ENCODE measurements at regions not wholly inside any gene's neighbourhood (a gene's known extent, or its start where the extent isn't known, plus 50 kb on each side); places are given as distances from the start of the nearest gene placed in this dataset.
A peak's percentile ranks its signal among the peaks of the same experiment; 100 is the strongest.

DNA sequence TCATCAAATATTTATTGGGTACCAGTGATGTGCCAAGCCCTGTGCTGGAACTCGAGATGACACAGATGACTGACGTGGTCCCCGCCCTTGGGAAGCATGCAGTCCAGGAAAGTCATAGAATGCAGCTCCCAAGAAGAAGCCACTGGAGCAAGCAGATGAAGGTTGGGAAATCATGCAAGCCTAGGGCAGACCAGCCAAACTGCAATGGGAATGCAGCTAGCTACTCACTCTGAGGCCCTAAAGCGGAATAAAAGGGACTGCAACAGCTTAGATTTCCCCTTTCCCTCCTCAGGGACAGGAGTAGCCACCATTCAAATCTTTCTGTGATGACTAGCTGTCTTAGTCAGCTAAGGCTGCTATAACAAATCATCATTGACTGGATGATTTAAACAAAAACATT, 152.2 kb downstream of the MAFB start:
- DNase-seq: no peak

DNA sequence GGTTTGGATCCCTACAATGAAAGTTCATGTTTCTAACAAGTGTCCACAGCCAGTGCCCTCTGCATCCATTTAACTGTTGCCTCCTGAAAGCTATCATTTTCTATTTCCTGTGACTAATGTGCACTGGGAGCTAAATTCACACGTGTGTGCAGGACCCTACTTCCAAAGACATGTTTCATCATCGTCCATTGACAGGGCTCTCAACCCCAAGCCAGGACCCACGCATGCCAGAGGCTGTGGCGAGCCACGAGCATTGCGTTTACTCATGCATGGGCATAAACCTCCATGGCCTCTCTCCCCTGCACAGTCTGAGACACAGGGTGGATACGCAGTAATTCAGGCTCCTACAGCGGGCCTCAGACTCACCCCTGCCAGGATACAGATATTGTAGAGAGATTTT, 153.2 kb downstream of the MAFB start:
- DNase-seq: no peak

GRCh38 chr20:40532103-40532502, 156.9 kb downstream of the MAFB start:
- DNase-seq: no peak

DNA sequence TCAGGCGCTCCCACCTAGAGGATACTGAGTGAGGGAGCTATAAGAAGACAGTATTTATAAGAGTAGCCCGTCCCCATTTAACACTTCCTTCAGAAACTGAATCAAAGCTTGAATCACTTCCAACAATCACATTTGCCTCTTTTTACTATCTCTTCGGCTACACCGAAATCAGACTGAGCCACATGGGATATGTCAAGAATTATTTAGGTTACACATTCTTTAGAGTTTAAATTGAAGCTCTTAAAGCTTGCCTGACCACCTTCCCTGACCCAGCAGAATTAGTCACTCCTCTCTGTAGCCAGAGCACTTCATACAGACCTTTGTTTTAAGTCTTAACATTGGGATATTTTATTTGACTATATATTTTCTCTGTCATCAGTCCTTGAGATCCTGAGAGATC, 163.7 kb downstream of the MAFB start:
- no peak for DNase-seq

- DNase-seq: no peak
Observed at GRCh38 chr20:40524071-40524470, 165.0 kb downstream of the MAFB start.

DNA sequence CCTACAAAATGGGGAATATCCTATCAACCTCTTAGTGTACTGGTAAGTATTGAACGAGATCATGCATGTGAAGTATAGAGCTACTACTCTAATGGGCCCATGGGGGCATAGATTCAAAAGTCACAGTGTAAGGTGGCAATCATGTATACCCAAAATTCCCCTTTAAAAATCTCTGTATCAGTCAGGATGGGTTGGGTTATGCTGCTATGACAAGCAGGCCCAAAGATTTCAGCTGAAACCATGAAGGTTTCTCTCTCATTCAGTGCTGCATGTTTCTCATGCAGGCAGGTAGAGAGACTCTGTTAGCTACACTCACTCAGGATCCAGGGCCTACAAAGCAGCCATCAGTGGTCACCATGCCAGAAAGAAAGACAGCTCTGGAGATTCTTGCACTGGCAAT, 166.6 kb downstream of the MAFB start:
- DNase-seq: no peak

DNA sequence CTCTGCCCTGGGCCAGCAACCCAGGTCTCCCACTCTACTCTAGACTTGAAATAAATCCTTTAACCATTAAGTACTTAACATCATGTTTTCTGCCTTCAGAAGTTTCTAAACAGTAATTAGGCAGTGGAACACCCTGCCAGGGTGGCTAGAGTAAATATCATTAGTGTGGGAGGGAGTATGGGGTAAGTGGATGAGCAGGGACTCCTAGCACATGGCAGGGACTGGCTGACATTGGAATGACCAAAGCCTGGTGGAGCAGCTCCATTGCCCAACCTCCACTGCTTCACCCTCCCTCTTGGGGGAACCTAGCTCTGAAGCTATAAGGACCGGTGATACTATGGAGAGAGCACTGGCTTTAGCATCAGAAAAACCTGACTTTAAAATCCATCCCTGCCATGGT, 167.1 kb downstream of the MAFB start:
- no peak for DNase-seq

GRCh38 chr20:40519918-40520317, 169.1 kb downstream of the MAFB start:
- no peak for DNase-seq

- peak; percentile 5 for DNase-seq
Observed at GRCh38 chr20:40512994-40513393, 176.0 kb downstream of the MAFB start.

GRCh38 chr20:40512591-40512990, 176.4 kb downstream of the MAFB start:
- no peak for DNase-seq

DNA sequence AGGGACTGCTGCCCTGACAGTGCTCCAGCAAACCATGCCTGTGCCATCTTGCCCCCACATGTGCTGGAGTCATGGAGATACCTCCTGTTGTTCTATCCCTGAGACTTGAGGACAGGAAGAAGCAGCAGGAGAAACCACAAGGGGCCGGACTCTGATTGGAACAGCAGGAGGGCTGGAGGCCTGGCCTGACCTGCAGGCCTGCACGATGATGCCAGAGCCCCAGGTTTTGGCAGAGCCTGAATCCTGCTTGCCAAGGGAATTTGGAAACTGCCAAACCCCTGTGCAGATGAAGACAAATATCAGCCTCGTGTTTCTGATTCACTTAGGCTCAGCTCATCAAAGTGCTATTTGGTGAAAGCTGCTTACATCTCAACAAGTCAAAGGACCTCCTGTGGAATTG, 177.6 kb downstream of the MAFB start:
- DNase-seq: no peak

DNA sequence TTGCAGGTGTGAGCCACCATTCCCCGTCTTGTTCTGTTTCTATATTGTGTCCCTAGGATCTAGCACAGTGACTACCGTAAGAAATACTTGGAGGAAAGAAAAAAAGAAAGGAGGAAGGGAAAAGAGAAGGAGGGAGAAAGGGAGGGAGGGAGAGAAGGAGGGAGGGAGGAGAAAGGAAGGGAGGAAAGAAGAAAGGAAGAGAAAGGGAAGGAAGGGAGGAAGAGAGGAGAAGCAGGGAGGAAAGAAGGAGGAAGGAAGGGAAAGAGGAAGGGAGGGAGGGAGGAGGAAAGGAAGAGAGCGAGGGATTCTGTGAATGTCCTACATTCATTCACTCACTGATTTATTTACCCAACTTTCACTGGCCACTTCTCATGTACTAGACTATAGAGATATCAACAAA, 178.4 kb downstream of the MAFB start:
- DNase-seq: no peak

GRCh38 chr20:40508821-40509220, 180.2 kb downstream of the MAFB start:
- DNase-seq: no peak

- no peak for DNase-seq
Observed at GRCh38 chr20:40506537-40506939, 182.5 kb downstream of the MAFB start.

- no peak for DNase-seq
Observed at GRCh38 chr20:40503119-40503518, 185.9 kb downstream of the MAFB start.

DNA sequence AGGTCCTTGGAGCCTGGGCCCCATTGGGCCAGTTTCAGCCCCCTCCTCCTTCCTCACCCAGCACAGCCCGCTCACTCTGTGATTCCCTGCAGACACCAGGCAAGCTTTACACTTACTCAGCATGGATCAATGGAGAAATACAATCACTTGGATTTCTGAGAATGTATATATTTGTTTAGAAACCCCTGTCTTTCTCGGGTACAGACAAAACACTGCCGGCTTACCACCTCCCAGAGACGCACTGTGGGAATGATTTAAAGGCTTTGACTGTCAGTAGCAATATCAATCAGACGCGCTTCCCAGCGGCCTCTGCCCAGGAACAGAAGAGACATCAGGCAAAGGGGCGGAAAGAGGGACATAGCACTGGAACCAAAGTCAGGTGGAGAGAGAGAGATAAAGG, 186.5 kb downstream of the MAFB start:
- DNase-seq: no peak

GRCh38 chr20:40499391-40499790, 189.6 kb downstream of the MAFB start:
- DNase-seq: no peak

GRCh38 chr20:40497899-40498691, 190.9 kb downstream of the MAFB start:
- DNase-seq: no peak

DNA sequence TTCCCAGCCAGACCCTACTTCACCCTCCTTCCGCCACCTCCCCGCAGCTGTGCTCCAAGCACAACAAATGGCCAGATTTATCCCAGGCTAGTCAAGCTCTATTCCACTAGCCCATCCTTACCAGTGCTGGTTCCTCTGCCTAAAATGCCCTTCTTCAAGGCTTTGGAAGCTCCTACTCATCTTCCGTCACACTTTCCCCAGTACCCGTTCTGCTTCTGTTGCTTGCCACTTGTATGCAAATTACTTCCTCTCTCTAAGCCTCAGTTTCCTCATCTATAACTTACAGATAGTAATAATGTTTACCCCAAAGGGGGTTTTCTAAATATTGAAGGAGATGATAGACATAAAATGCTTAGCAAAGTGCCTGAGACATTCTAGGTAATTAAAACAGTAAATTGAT, 193.1 kb downstream of the MAFB start:
- DNase-seq: no peak

DNA sequence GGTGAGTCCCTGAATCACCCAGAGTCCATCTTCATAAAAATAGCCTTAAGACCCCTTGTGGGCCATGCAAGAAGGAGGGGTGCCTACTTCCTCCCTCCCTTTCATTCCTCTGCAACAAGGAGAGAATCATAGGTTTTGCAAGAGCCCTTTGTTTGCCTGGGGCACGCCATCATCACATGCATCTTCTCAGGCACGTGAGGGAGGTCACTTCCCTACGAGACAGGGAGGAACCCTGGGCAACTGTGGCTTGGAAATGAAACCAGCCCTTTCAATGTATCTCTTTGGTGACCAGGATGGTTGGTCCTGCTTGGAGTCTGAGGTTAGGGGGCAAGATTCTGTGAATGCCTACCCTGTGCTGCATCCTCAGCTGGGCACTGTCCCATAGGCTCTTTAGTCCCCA, 194.8 kb downstream of the MAFB start:
- no peak for DNase-seq

DNA sequence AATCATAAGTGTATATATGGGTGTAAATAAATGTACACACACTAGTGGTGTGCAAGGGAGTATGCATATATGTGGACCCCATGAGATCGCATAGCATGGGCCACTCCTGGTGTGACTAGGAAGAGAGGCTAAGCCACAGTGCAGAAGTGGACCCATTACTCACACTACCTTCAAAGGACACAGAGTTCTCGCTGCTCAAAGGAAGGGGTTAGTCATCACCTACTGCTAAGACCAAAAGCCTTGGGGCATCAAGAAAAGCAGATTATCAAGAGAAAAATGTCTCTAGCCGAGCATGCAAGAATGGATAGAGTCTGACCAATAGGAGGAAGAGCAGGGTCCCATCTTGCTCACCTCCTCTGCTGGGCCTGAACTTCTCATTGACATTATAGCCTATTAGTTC, 195.5 kb downstream of the MAFB start:
- DNase-seq: no peak

DNA sequence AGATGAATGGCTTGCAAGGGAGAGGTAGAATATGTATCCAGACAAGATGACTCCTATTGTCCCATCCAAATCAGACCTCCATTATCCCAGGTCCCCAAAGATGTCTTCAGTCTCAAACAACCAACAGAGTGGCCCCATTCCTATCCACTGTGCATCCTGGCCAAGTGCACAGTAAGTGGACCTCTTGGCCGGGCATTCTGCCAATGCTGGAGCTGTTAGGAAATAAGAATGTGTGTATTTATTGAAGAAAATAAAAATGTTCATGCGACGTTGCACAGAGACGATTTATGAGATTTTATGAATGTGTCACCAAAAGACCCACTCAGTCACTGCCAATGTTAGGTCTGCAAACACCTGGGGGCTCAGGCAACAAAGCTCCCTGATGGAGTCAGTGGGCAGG, 196.0 kb downstream of the MAFB start:
- DNase-seq: no peak

- DNase-seq: no peak
Observed at GRCh38 chr20:40491009-40491590, 197.9 kb downstream of the MAFB start.

DNA sequence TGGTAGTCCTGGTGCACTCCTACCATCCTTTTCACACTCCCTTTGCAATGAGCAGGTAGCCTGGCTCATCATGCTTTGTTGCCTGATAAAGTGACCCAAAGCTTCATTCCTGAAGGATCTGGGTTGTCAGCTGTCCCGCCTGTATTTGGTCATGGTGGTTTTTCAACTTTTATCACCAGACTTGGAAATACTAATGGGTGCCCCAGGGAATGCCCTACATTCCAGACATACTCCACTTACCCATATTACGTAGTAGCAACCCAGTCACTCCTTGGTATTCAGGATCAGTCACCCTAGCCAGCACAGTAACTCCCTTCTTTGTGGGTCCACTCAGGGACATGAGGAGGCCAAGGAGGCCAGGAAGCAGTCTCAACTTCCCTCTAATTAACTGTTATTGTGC, 199.2 kb downstream of the MAFB start:
- no peak for DNase-seq

GRCh38 chr20:40488401-40488800, 200.6 kb downstream of the MAFB start:
- no peak for DNase-seq
